ENCODE measurements at regions not wholly inside any gene's neighbourhood (a gene's known extent, or its start where the extent isn't known, plus 50 kb on each side); places are given as distances from the start of the nearest gene placed in this dataset.

DNA sequence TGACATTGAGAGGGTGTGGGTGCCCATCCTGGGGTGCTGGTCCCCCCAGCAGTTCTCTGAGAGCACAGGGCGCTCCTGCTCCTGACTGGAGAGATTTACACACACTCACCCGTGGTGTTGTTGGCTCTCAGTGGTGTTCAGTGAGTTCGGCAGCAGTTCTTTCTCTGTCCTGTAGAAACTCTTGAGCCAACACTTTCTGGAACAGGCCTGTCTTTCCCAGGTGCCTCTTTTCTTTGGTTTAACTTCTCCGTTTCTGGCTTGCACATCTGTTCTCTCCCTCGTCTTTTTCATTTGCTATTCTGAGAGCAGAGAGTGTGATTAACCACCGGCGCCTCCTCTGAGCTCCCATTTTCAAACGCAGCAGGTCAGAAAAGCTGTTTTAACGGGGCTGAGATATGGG, 284.5 kb downstream of the IRX2 start:
- TF ChIP-seq POLR2AphosphoS5 (IDR thresholded peaks at IDR 0.05): no peak
- no peak for TF ChIP-seq POLR2A (IDR thresholded peaks at IDR 0.05)
- TF ChIP-seq, protein P1, sequence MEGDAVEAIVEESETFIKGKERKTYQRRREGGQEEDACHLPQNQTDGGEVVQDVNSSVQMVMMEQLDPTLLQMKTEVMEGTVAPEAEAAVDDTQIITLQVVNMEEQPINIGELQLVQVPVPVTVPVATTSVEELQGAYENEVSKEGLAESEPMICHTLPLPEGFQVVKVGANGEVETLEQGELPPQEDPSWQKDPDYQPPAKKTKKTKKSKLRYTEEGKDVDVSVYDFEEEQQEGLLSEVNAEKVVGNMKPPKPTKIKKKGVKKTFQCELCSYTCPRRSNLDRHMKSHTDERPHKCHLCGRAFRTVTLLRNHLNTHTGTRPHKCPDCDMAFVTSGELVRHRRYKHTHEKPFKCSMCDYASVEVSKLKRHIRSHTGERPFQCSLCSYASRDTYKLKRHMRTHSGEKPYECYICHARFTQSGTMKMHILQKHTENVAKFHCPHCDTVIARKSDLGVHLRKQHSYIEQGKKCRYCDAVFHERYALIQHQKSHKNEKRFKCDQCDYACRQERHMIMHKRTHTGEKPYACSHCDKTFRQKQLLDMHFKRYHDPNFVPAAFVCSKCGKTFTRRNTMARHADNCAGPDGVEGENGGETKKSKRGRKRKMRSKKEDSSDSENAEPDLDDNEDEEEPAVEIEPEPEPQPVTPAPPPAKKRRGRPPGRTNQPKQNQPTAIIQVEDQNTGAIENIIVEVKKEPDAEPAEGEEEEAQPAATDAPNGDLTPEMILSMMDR (IDR thresholded peaks at IDR 0.05): no peak
- H3K27ac ChIP-seq: no peak overlapping the region
- no peak for DNase-seq (ENCODE audit: low spot score)
- no peaks in the 10 kb centered on the region for H3K36me3 ChIP-seq
- WGBS: 43% methylated on average over 9 of the region's 9 CpGs
- no peak overlapping the region for H3K4me3 ChIP-seq
- no peaks in the 10 kb centered on the region for H3K27me3 ChIP-seq (replicated peaks; ENCODE audit: insufficient read depth)
- H3K9me3 ChIP-seq: no peaks in the 10 kb centered on the region
- intact Hi-C loops (cut with DNase I): no loop called here
- no peaks in the 10 kb centered on the region for H3K4me1 ChIP-seq (replicated peaks)

DNA sequence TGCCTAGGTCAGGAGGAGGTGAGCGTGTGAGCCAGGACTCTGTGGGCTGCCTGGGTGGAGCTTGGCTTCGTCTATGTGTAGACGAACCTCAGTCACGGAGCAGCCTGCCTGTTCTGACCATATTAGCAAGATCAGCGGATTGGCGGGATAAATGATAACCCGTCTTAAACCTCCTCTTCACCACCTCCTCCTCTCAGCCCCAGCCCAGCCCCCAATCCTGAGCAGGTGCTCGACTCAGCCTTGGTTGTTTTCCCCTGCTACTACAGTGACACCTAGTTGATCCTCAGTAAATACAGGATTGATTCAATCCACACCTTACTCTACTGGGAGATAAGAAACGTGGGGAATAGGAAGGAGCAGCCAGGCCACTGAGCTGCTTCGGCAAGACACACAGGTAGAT, 286.1 kb downstream of the IRX2 start:
- H3K4me1 ChIP-seq (replicated peaks): no peaks in the 10 kb centered on the region
- H3K9me3 ChIP-seq: no peaks in the 10 kb centered on the region
- no peak overlapping the region for H3K27ac ChIP-seq
- no peaks in the 10 kb centered on the region for H3K27me3 ChIP-seq (replicated peaks; ENCODE audit: insufficient read depth)
- no peaks in the 10 kb centered on the region for H3K36me3 ChIP-seq
- intact Hi-C loops (cut with DNase I): no loop called here
- TF ChIP-seq POLR2A (IDR thresholded peaks at IDR 0.05) (no peak), POLR2AphosphoS5 (IDR thresholded peaks at IDR 0.05) (no peak)
- TF ChIP-seq, protein P1 (IDR thresholded peaks at IDR 0.05): no peak
- H3K4me3 ChIP-seq: no peak overlapping the region
- DNase-seq (ENCODE audit: low spot score): no peak
- WGBS: 82% methylated on average over 10 of the region's 10 CpGs

DNA sequence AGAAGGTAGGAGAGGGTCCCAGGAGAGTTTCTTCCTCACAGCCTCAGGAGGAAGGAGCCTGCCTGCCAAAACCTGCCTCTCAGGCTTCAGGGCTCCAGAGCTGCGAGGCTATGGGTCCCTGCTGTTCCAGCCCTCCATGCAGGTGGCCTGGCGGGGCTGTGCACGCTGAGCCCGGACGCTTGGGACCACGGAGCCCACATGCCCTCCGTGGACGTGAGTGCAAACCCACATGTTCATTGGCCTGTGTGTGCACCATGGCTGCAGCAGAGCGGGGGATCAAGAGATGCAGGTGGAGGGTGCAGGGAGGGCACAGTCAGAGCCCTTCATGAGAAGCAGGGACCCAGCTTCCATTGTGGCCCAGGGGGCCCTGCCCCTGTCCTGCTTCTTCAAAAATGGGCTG, 287.3 kb downstream of the IRX2 start:
- WGBS: 88% methylated on average over 9 of the region's 9 CpGs
- Histone ChIP-seq H3K9me3 (no peaks in the 10 kb centered on the region), H3K36me3 (no peaks in the 10 kb centered on the region), H3K4me1 (replicated peaks) (no peaks in the 10 kb centered on the region), H3K27me3 (replicated peaks; ENCODE audit: insufficient read depth) (no peaks in the 10 kb centered on the region), H3K27ac (no peak overlapping the region), H3K4me3 (no peak overlapping the region)
- DNase-seq (ENCODE audit: low spot score): no peak
- TF ChIP-seq POLR2A (IDR thresholded peaks at IDR 0.05) (no peak), POLR2AphosphoS5 (IDR thresholded peaks at IDR 0.05) (no peak)
- TF ChIP-seq, protein P1 (IDR thresholded peaks at IDR 0.05): no peak
- intact Hi-C loops (cut with DNase I): no loop called here

DNA sequence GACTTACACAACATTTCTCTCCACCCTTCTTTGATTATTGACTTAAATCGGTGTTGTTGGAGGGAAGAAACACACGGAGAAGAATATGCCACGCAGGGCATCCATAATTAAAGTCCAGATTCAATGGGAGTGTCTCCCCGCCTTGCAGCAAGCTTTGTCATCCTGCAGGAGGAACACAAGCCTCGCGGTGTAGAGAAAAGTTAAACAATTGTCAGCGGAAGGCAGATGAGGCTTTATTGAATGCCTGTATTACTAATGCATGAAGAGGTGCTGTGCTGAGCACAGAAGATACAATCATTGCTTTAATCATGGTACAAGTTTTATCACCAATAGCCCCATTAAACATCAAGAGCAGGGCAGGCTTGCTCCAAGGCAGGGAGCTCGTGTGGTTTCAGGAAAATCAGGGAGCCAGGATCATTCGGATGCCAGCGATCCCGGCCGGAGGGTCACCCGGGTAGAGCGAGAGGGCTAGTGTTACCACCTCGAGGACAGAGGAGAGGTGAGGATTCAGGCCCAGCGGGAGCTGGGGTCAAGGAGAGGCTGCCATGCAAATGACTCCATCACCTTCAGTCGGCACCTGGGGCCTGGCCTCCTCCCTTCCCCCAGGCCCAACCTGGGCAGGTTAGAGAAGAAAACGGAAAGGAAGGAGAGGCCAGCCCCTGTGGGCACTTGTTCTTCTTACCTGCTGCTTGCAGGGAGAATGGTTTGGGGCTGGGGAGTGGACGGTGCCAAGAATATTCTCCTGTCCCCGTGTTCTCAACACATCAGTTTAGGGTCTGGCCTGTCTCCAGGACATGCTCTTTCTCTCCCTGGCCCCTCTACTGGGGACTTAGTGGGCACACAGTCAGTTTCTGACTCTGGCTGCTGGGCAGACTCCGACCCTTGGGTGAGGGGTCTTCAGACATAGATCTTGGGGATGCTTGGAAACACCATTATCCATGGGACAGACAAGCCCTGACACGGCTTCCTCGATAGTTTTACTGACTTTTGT, 289.5 kb downstream of the IRX2 start:
- H3K27ac ChIP-seq: no peak overlapping the region

More for the DNA sequence above, 289.5 kb downstream of the IRX2 start:
- intact Hi-C loops (cut with DNase I): no loop called here
- Histone ChIP-seq H3K36me3 (no peaks in the 10 kb centered on the region), H3K4me1 (replicated peaks) (no peaks in the 10 kb centered on the region), H3K4me3 (no peak overlapping the region), H3K27me3 (replicated peaks; ENCODE audit: insufficient read depth) (no peaks in the 10 kb centered on the region), H3K9me3 (no peaks in the 10 kb centered on the region)
- WGBS: 68% methylated on average over 23 of the region's 23 CpGs
- TF ChIP-seq, protein P1 (IDR thresholded peaks at IDR 0.05): no peak
- TF ChIP-seq POLR2AphosphoS5 (IDR thresholded peaks at IDR 0.05) (no peak), POLR2A (IDR thresholded peaks at IDR 0.05) (no peak)
- DNase-seq (ENCODE audit: low spot score): no peak
